GM12878 (cell line): ENCODE measurements at regions not wholly inside any gene's neighbourhood (a gene's known extent, or its start where the extent isn't known, plus 50 kb on each side); places are given as distances from the start of the nearest gene placed in this dataset.

Source experiments
- ATAC-seq: fragments of 200-7000 bp; cut with Tn5 transposase; 3 replicates; pipeline ENCODE4 v1.9.1; 2020; ENCODE audit warnings: mild to moderate bottlenecking, moderate library complexity
- BruUV-seq: library from RNA; stranded (reverse); fragments of 400-500 nt; replicated peaks from 2 replicates; lab custom pipeline; 2021; lab: Mats Ljungman, UMichigan
- CTCF ChIA-PET: fragments of 300-600 bp; sonication (Branson Sonifier 250); formaldehyde crosslinking; extraction: SDS; loops from one replicate; lab custom pipeline; 2021; ENCODE audit warnings: inconsistent platforms; lab: Yijun Ruan, JAX
- POLR2A ChIA-PET: fragments of 350-600 bp; formaldehyde crosslinking; extraction: SDS; loops from one replicate; lab custom pipeline; 2021; ENCODE audit warnings: inconsistent platforms; lab: Charles Lee
- RAD21 ChIA-PET: fragments of 300-600 bp; sonication (Branson Sonifier 250); formaldehyde crosslinking; loops from one replicate; lab custom pipeline; 2023; ENCODE audit warnings: antibody characterized with exemption; ENCODE audit not compliant: unreplicated experiment; lab: Charles Lee
- SMC1A ChIA-PET: fragments of 300-600 bp; sonication (Branson Sonifier 250); formaldehyde crosslinking; loops from one replicate; lab custom pipeline; 2023; ENCODE audit not compliant: unreplicated experiment, uncharacterized antibody; lab: Charles Lee
- DNase-seq: peaks from one replicate; pipeline ENCODE4 v3.0.0-alpha.2; 2011; ENCODE audit warnings: low read depth, low spot score
- FAIRE-seq: peaks from 3 replicates; lab custom pipeline; 2011; peaks lifted over from hg19 to GRCh38; lab: Jason Lieb, UNC
- H2AFZ ChIP-seq: 2 replicates; pipeline ENCODE4 v1.6.0; 2011; ENCODE audit warnings: low read depth, low read length, control low read depth; ENCODE audit not compliant: control insufficient read depth
- H3K27ac ChIP-seq: 2 replicates; pipeline ENCODE4 v1.5.1; 2011; ENCODE audit warnings: control low read depth; ENCODE audit not compliant: control insufficient read depth, insufficient read depth
- H3K27me3 ChIP-seq, 2 experiments: replicated peaks in 1 of 2; 2 replicates each; pipeline versions ENCODE4 v1.6.0 to v1.6.1; 2011; ENCODE audit warnings: low read length in 1 of 2; ENCODE audit not compliant: control insufficient read depth in 2 of 2, insufficient read depth in 2 of 2
- H3K36me3 ChIP-seq, 2 experiments: 2 replicates each; pipeline ENCODE4 v1.5.1; 2011; ENCODE audit warnings: low read length in 1 of 2; ENCODE audit not compliant: control insufficient read depth in 2 of 2, insufficient read depth in 2 of 2
- H3K4me1 ChIP-seq: 2 replicates; pipeline ENCODE4 v1.6.1; 2011; ENCODE audit warnings: mild to moderate bottlenecking, low read length, moderate library complexity, mixed read lengths; ENCODE audit not compliant: control insufficient read depth, insufficient read depth
- H3K4me2 ChIP-seq: 2 replicates; pipeline ENCODE4 v1.6.0; 2011; ENCODE audit warnings: control low read depth; ENCODE audit not compliant: control insufficient read depth, insufficient read depth
- H3K4me3 ChIP-seq: fragments of 200-600 bp; sonication (generic); 2 replicates; pipeline ENCODE4 v1.5.1; 2016
- H3K79me2 ChIP-seq: 2 replicates; pipeline ENCODE4 v1.6.0; 2011; ENCODE audit warnings: low read length; ENCODE audit not compliant: control insufficient read depth, insufficient read depth
- H3K9ac ChIP-seq: 2 replicates; pipeline ENCODE4 v1.8.0; 2011; ENCODE audit warnings: low read length, control low read depth, mixed read lengths; ENCODE audit not compliant: control insufficient read depth, insufficient read depth
- H3K9me3 ChIP-seq: replicated peaks from 3 replicates; pipeline ENCODE4 v1.5.1; 2011; ENCODE audit warnings: mild to moderate bottlenecking, low read length; ENCODE audit not compliant: control insufficient read depth, insufficient read depth
- H4K20me1 ChIP-seq: 2 replicates; pipeline ENCODE4 v1.6.0; 2011; ENCODE audit not compliant: control insufficient read depth, insufficient read depth
- CUX1 ChIP-seq: IDR thresholded peaks from 2 replicates; pipeline ENCODE4 v1.6.1; 2012; ENCODE audit warnings: improper control_type of control experiment, low read depth, low read length; ENCODE audit not compliant: insufficient replicate concordance
- LARP7 ChIP-seq: fragments of 450-650 bp; IDR thresholded peaks from 2 replicates; pipeline ENCODE4 v1.6.1; 2017; ENCODE audit warnings: mild to moderate bottlenecking
- MYC ChIP-seq: IDR thresholded peaks from 2 replicates; pipeline ENCODE4 v1.6.1; 2011; ENCODE audit warnings: mild to moderate bottlenecking, low read length, moderate library complexity, inconsistent platforms; ENCODE audit not compliant: insufficient read depth, insufficient replicate concordance, insufficient read length, severe bottlenecking
- NFYA ChIP-seq: IDR thresholded peaks from 2 replicates; pipeline ENCODE4 v1.6.1; 2011; ENCODE audit warnings: low read depth, mild to moderate bottlenecking, low read length, improper control_type of control experiment, borderline replicate concordance
- PML ChIP-seq: IDR thresholded peaks from 2 replicates; pipeline ENCODE4 v1.6.1; 2012; ENCODE audit warnings: low read length, inconsistent platforms
- RFX5 ChIP-seq: IDR thresholded peaks from 2 replicates; pipeline ENCODE4 v1.6.1; 2011; ENCODE audit warnings: low read depth, low read length, improper control_type of control experiment
- SIX5 ChIP-seq: IDR thresholded peaks from 2 replicates; pipeline ENCODE4 v1.6.1; 2011; ENCODE audit warnings: mild to moderate bottlenecking, low read depth, low read length, moderate library complexity; ENCODE audit not compliant: severe bottlenecking
- YBX1 ChIP-seq: fragments of 450-650 bp; IDR thresholded peaks from 2 replicates; pipeline ENCODE4 v1.6.1; 2016; ENCODE audit warnings: antibody characterized with exemption
- in situ Hi-C: fragments of 300-500 bp; cut with MboI; formaldehyde crosslinking; loops from 9 replicates; pipeline ENCODE4 v1.14.3; 2018; ENCODE audit warnings: mixed read lengths
- intact Hi-C: fragments of 100-400 bp; cut with micrococcal nuclease; formaldehyde crosslinking; loops from one replicate; pipeline ENCODE4 v1.14.2; 2022; ENCODE audit not compliant: unreplicated experiment

GRCh38 chr5:121325930-121326329, 525.8 kb upstream of the FTMT start:
- FAIRE-seq, result no peak
- H3K4me2 ChIP-seq, result no peak overlapping the region
- CTCF ChIA-PET, result interaction anchor here (0.8 kb wide), 1 partner anchor 8 kb away, joined by 3 read pairs; no protein-coding TSS in a partner anchor
- no peak for DNase-seq
- no peaks in the 10 kb centered on the region for H3K9me3 ChIP-seq
- H3K79me2 ChIP-seq, result no peaks in the 10 kb centered on the region
- H3K27me3 ChIP-seq, result no peaks in the 10 kb centered on the region
- no peaks in the 10 kb centered on the region for H3K36me3 ChIP-seq
- no peak overlapping the region for H3K27ac ChIP-seq
- TF ChIP-seq NFYA (no peak), PML (no peak), LARP7 (no peak), RFX5 (no peak), SIX5 (no peak), MYC (no peak), CUX1 (no peak), YBX1 (no peak)
- POLR2A ChIA-PET, result no interaction called here
- no peaks in the 10 kb centered on the region for H3K4me1 ChIP-seq
- no peak overlapping the region for H2AFZ ChIP-seq
- SMC1A ChIA-PET, result no interaction called here
- no TSS peak for BruUV-seq
- no peak for ATAC-seq
- in situ Hi-C loops (no loop called here), intact Hi-C loops (no loop called here)
- RAD21 ChIA-PET, result no interaction called here
- H3K9ac ChIP-seq, result no peak overlapping the region
- H3K4me3 ChIP-seq, result no peak overlapping the region
- no peaks in the 10 kb centered on the region for H4K20me1 ChIP-seq
